ENCODE measurements at regions not wholly inside any gene's neighbourhood (a gene's known extent, or its start where the extent isn't known, plus 50 kb on each side); places are given as distances from the start of the nearest gene placed in this dataset.

DNA sequence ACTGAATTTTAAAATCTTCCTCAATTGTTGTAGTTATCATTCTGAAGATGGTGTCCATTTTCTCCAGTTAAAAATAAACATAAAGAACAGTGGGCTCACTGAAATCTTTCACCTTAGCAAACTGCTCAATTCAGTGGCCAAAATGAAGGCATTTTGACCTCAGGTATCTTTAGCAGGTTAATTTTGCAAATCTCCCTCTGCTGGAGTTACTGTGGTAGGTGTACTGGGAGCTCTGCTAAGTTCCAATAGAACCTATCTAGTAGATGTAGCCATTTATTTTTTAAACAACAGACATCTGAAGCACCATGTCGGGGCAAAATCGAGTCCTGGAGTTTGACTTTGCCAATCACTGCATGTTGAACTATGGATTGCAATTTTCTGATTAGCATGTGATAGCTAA is 177.1 kb downstream of the IRS1 start:
- Mint-ChIP-seq H3K9me3 (no peaks in the 10 kb centered on the region), H3K36me3 (no peaks in the 10 kb centered on the region), H3K4me1 (no peaks in the 10 kb centered on the region), H3K4me3 (no peak overlapping the region), H3K27ac (no peak overlapping the region), H3K27me3 (peaks cover 4 to 6% of the 10 kb centered on the region in 2 donors)
- CTCF ChIA-PET (ENCODE audit: partially characterized antibody), result no interaction called here
- Histone ChIP-seq H3K27me3 (ENCODE audit: insufficient read depth, low read length) (no peaks in the 10 kb centered on the region), H3K4me1 (ENCODE audit: insufficient read depth, low read length) (no peaks in the 10 kb centered on the region), H3K4me3 (ENCODE audit: low read length in 2 of 2) (no peak overlapping the region), H3K9me3 (ENCODE audit: control insufficient read depth in 1 of 2, low read length in 2 of 2) (no peaks in the 10 kb centered on the region), H3K27ac (ENCODE audit: low read depth, low read length) (no peak overlapping the region), H3K36me3 (ENCODE audit: insufficient read depth, low read length) (no peaks in the 10 kb centered on the region)
- intact Hi-C loops (cut with micrococcal nuclease), result no loop called here
- no peak for DNase-seq
- POLR2A ChIA-PET (ENCODE audit: partially characterized antibody), result no interaction called here

DNA sequence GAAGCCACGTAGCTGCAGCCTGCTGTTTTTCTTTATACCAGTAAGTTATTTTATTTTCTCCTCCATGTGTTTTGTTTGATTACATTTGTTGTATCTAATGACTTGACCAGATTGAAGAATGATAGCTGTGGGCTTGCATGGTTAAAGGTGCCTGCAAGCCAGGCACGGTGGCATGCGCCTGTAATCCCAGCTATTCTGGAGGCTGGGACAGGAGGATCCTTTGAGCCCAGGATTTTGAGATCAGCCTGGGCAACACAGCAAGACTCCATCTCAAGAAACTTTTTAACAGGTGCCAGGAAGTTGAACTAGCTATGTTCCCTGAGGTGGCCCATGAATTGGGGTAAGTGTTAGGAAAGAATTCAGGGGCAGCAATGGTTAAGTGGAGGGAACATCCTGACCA is 179.4 kb downstream of the IRS1 start:
- H3K27ac ChIP-seq (ENCODE audit: low read depth, low read length), result no peak overlapping the region
- POLR2A ChIA-PET (ENCODE audit: partially characterized antibody), result no interaction called here
- CTCF ChIA-PET (ENCODE audit: partially characterized antibody), result no interaction called here
- intact Hi-C loops (cut with micrococcal nuclease), result no loop called here
- no peaks in the 10 kb centered on the region for H3K4me1 Mint-ChIP-seq
- no peaks in the 10 kb centered on the region for H3K36me3 Mint-ChIP-seq
- H3K4me1 ChIP-seq (ENCODE audit: insufficient read depth, low read length), result no peaks in the 10 kb centered on the region
- no peaks in the 10 kb centered on the region for H3K9me3 ChIP-seq (ENCODE audit: control insufficient read depth in 1 of 2, low read length in 2 of 2)
- no peak overlapping the region for H3K27ac Mint-ChIP-seq
- no peak overlapping the region for H3K4me3 ChIP-seq (ENCODE audit: low read length in 2 of 2)
- DNase-seq, result no peak
- H3K4me3 Mint-ChIP-seq, result no peak overlapping the region
- no peaks in the 10 kb centered on the region for H3K27me3 ChIP-seq (ENCODE audit: insufficient read depth, low read length)
- peaks cover 4 to 6% of the 10 kb centered on the region in 2 donors for H3K27me3 Mint-ChIP-seq
- no peaks in the 10 kb centered on the region for H3K36me3 ChIP-seq (ENCODE audit: insufficient read depth, low read length)
- no peaks in the 10 kb centered on the region for H3K9me3 Mint-ChIP-seq

DNA sequence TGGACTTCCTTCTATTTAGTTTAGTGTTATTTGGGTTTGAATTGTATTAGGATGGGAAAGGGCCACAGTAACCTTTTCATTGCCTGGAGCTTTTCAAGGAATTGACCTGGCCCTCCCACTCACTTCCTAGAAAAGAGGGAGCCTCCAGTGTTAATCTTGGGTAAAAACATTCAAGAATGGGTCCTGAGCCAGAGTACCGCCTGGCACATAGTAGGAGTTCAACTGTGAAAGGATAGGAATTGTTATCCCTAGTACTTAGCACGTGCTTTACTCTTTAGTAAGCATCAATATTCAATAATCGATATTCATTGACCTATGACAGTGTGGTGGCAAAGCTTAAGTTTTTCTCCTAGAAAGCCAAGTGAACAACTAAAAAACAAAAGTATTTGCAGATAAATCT is 179.9 kb downstream of the IRS1 start:
- H3K36me3 Mint-ChIP-seq, result no peaks in the 10 kb centered on the region
- Histone ChIP-seq H3K27ac (ENCODE audit: low read depth, low read length) (no peak overlapping the region), H3K4me1 (ENCODE audit: insufficient read depth, low read length) (no peaks in the 10 kb centered on the region), H3K9me3 (ENCODE audit: control insufficient read depth in 1 of 2, low read length in 2 of 2) (no peaks in the 10 kb centered on the region), H3K4me3 (ENCODE audit: low read length in 2 of 2) (no peak overlapping the region), H3K36me3 (ENCODE audit: insufficient read depth, low read length) (no peaks in the 10 kb centered on the region), H3K27me3 (ENCODE audit: insufficient read depth, low read length) (no peaks in the 10 kb centered on the region)
- peaks cover 4 to 6% of the 10 kb centered on the region in 2 donors for H3K27me3 Mint-ChIP-seq
- no peaks in the 10 kb centered on the region for H3K9me3 Mint-ChIP-seq
- DNase-seq, result no peak
- intact Hi-C loops (cut with micrococcal nuclease), result no loop called here
- POLR2A ChIA-PET (ENCODE audit: partially characterized antibody), result no interaction called here
- no peak overlapping the region for H3K27ac Mint-ChIP-seq
- H3K4me3 Mint-ChIP-seq, result no peak overlapping the region
- CTCF ChIA-PET (ENCODE audit: partially characterized antibody), result no interaction called here
- H3K4me1 Mint-ChIP-seq, result no peaks in the 10 kb centered on the region

DNA sequence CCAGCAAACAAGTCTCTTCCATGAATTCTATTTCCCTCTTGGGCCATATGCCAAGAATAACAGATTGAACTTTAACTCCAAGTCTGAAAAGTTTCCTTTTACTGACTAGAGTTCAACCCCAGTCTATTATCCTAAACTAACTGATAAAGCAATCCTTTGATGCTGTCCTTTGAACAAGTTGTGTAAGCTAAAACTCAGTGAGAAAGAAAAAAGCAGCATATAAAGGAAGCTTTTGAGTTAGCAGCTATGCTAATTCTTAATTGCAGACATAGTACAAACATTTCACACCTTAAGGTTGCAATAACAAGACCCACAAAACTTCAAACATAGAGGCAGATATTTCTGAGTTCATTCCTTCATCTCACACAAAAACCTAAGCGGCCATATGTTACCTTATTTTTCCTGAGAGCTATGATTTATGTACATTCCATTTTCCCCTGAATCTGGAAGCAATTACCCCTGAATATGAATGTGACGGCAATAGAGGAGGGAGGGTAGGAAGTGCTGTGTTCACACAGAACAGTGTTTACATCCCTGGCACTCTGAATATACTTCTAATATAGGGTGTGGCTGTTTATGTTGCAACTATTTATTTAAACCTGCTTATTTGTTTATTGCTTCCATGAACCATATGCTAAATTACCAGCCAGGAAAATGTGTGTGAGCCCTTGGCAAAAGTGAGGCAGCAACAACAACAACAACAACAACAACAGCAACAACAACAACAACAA is 180.6 kb downstream of the IRS1 start:
- no peak for DNase-seq
- H3K9me3 Mint-ChIP-seq, result no peaks in the 10 kb centered on the region
- Histone ChIP-seq H3K27ac (ENCODE audit: low read depth, low read length) (no peak overlapping the region), H3K36me3 (ENCODE audit: insufficient read depth, low read length) (no peaks in the 10 kb centered on the region), H3K9me3 (ENCODE audit: control insufficient read depth in 1 of 2, low read length in 2 of 2) (no peaks in the 10 kb centered on the region), H3K4me3 (ENCODE audit: low read length in 2 of 2) (no peak overlapping the region), H3K27me3 (ENCODE audit: insufficient read depth, low read length) (no peaks in the 10 kb centered on the region), H3K4me1 (ENCODE audit: insufficient read depth, low read length) (no peaks in the 10 kb centered on the region)
- ChIA-PET POLR2A (ENCODE audit: partially characterized antibody) (no interaction called here), CTCF (ENCODE audit: partially characterized antibody) (no interaction called here)
- no peaks in the 10 kb centered on the region for H3K4me1 Mint-ChIP-seq
- no peaks in the 10 kb centered on the region for H3K36me3 Mint-ChIP-seq
- no peak overlapping the region for H3K27ac Mint-ChIP-seq
- intact Hi-C loops (cut with micrococcal nuclease), result no loop called here
- peaks cover 4 to 6% of the 10 kb centered on the region in 2 donors for H3K27me3 Mint-ChIP-seq
- H3K4me3 Mint-ChIP-seq, result no peak overlapping the region

DNA sequence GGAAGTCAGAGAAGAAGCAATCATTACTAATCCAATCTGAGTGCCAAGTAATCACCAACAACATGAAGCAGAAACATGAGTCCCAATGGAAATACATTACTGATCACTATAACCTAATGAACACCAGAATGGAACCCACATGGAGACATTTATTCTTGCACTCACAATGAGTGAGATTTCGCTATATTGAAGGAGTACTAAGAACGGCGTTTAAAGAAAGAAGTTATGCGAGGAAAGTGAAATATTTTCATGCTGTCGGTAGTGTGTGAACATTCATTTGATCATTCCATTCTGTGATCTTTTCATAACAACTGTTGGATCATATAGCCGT is 181.1 kb downstream of the IRS1 start:
- H3K27me3 ChIP-seq (ENCODE audit: insufficient read depth, low read length), result no peaks in the 10 kb centered on the region
- no peaks in the 10 kb centered on the region for H3K4me1 ChIP-seq (ENCODE audit: insufficient read depth, low read length)
- H3K27ac ChIP-seq (ENCODE audit: low read depth, low read length), result no peak overlapping the region
- intact Hi-C loops (cut with micrococcal nuclease), result no loop called here
- no peaks in the 10 kb centered on the region for H3K4me1 Mint-ChIP-seq
- no peaks in the 10 kb centered on the region for H3K9me3 ChIP-seq (ENCODE audit: control insufficient read depth in 1 of 2, low read length in 2 of 2)
- H3K4me3 ChIP-seq (ENCODE audit: low read length in 2 of 2), result no peak overlapping the region
- H3K27ac Mint-ChIP-seq, result no peak overlapping the region
- no peak for DNase-seq
- CTCF ChIA-PET (ENCODE audit: partially characterized antibody), result no interaction called here
- no peaks in the 10 kb centered on the region for H3K36me3 Mint-ChIP-seq
- H3K9me3 Mint-ChIP-seq, result no peaks in the 10 kb centered on the region
- peaks cover 4 to 6% of the 10 kb centered on the region in 2 donors for H3K27me3 Mint-ChIP-seq
- POLR2A ChIA-PET (ENCODE audit: partially characterized antibody), result no interaction called here
- H3K4me3 Mint-ChIP-seq, result no peak overlapping the region
- H3K36me3 ChIP-seq (ENCODE audit: insufficient read depth, low read length), result no peaks in the 10 kb centered on the region

DNA sequence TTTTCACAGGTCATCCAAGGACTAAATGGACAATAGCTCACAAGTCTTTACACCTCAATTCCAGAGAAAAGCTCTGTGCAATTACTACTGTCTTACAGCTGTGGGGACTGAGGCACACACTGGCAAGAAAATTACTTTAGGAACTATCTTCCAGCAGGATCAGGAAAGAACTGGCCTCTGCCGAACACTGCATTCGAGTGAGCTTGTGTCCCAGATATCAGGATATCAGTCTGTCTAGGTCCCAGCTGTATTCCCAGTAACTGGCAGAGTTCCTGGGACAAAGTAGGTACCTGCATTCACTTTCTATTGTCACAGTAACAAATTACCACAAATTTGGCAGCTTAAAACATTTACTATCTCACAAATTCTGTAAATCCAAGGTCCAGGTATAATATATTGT is 183.7 kb downstream of the IRS1 start:
- Histone ChIP-seq H3K9me3 (ENCODE audit: control insufficient read depth in 1 of 2, low read length in 2 of 2) (no peaks in the 10 kb centered on the region), H3K27ac (ENCODE audit: low read depth, low read length) (no peak overlapping the region), H3K27me3 (ENCODE audit: insufficient read depth, low read length) (no peaks in the 10 kb centered on the region), H3K36me3 (ENCODE audit: insufficient read depth, low read length) (no peaks in the 10 kb centered on the region), H3K4me1 (ENCODE audit: insufficient read depth, low read length) (no peaks in the 10 kb centered on the region), H3K4me3 (ENCODE audit: low read length in 2 of 2) (no peak overlapping the region)
- Mint-ChIP-seq H3K27me3 (peaks cover 6 to 12% of the 10 kb centered on the region in 2 donors), H3K27ac (no peak overlapping the region), H3K4me3 (no peak overlapping the region), H3K36me3 (no peaks in the 10 kb centered on the region), H3K9me3 (no peaks in the 10 kb centered on the region), H3K4me1 (no peaks in the 10 kb centered on the region)
- no peak for DNase-seq
- intact Hi-C loops (cut with micrococcal nuclease), result no loop called here
- ChIA-PET POLR2A (ENCODE audit: partially characterized antibody) (no interaction called here), CTCF (ENCODE audit: partially characterized antibody) (no interaction called here)

DNA sequence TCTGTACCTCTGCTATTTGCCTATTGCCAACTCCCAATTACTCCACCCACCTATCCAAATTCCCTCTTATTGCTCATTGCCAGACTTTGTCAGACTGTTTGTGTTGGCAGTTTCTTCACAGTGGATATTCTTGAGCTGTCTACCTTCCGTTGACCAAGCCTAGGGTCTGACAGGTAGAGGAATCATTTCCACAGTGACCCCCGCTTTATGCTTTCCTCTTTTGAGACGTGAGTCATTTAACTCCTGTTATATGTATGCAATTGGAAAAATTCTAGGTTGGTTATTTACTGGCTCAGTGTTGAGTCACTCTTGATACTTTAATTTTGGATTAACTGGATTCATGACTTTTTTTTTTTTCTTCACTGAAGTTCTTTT is 187.7 kb downstream of the IRS1 start:
- no peaks in the 10 kb centered on the region for H3K36me3 ChIP-seq (ENCODE audit: insufficient read depth, low read length)
- H3K9me3 ChIP-seq (ENCODE audit: control insufficient read depth in 1 of 2, low read length in 2 of 2), result no peaks in the 10 kb centered on the region
- H3K4me1 Mint-ChIP-seq, result peaks cover 6 to 17% (median 13%) of the 10 kb centered on the region in 4 donors
- CTCF ChIA-PET (ENCODE audit: partially characterized antibody), result no interaction called here
- intact Hi-C loops (cut with micrococcal nuclease), result no loop called here
- H3K4me3 ChIP-seq (ENCODE audit: low read length in 2 of 2), result no peak overlapping the region
- H3K4me3 Mint-ChIP-seq, result no peak overlapping the region
- H3K27ac ChIP-seq (ENCODE audit: low read depth, low read length), result no peak overlapping the region
- H3K4me1 ChIP-seq (ENCODE audit: insufficient read depth, low read length), result no peaks in the 10 kb centered on the region
- H3K9me3 Mint-ChIP-seq, result no peaks in the 10 kb centered on the region
- DNase-seq, result no peak
- H3K27me3 ChIP-seq (ENCODE audit: insufficient read depth, low read length), result no peaks in the 10 kb centered on the region
- H3K27me3 Mint-ChIP-seq, result peaks cover 0 to 11% of the 10 kb centered on the region in 2 donors
- POLR2A ChIA-PET (ENCODE audit: partially characterized antibody), result no interaction called here
- H3K27ac Mint-ChIP-seq, result peak overlapping the region in 1 of 7 donors; percentile 20
- H3K36me3 Mint-ChIP-seq, result no peaks in the 10 kb centered on the region
